Kidney capillary endothelial cell (primary cell): ENCODE measurements at regions not wholly inside any gene's neighbourhood (a gene's known extent, or its start where the extent isn't known, plus 50 kb on each side); places are given as distances from the start of the nearest gene placed in this dataset.
"Not testable (repeated sequence)": the region's sequence is repeated elsewhere in the genome, so short reads cannot be mapped to it uniquely, and the experiment has no call there.

Source experiments
- DNase-seq: peaks from one replicate; pipeline ENCODE4 v3.0.0-alpha.2; 2018; ENCODE audit warnings: low spot score

DNA sequence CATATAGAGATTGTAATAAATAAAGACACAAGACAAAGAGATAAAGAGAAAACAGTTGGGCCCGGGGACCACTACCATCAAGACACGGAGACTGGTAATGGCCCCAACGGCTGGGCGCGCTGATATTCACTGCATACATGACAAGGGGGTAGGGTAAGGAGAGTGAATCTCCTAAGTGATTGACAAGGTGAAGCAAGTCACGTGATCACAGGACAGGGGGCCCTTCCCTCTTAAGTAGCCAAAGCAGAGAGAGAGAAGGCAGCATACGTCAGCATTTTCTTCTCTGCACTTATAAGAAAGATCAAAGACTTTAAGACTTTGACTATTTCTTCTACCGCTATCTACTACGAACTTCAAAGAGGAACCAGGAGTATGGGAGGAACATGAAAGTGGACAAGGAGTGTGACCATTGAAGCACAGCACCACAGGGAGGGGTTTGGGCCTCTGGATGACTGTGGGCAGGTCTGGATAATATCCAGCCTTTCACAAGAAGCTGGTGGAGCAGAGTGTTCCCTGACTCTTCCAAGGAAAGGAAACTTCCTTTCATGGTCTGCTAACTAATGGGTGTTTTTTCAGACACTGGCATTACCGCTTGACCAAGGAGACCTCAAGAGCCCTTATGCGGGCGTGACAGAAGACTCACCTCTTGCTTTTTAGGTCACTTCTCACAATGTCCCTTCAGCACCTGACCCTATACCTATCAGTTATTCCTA lies 75.6 kb downstream of the MRPL39 start:
- DNase-seq = not testable (repeated sequence)

DNA sequence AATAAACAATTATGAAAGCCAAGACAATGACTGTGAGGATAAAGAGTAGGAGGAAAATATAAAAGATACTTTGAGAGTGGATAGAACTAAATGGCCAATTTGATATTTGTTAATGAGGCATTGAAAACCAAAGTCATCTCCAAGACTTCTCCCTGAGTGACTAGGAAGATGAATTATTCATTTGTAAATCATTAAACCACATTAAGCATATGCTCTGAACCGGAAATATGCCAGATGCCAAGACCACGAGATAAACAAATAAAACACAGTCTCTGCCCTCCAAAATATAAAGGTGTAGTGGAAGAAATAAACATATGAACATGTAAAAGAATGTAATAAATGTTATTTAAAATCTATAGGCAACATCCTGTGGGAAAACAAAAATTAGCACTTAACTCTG lies 78.8 kb downstream of the MRPL39 start:
- DNase-seq = no peak

DNA sequence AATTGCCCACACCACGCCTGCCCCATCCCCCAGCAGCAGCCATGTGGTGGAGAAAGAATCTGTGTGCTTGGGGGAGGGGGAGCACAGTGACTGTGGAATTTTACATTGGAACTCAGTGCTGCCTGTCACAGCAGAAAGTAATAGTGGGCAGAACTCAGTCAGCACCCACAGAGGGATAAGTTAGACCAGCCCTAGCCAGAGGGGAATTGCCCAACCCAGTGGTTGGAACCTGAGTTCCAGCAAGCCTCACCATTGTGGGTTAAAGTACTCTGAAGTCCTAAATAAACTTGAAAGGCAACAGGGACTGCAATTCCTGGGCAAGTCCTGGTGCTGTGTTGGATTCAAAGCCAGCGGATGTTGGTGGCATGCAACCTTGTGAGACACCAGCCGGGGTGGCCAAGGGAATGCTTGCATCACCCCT lies 88.8 kb downstream of the MRPL39 start:
- DNase-seq = no peak

DNA sequence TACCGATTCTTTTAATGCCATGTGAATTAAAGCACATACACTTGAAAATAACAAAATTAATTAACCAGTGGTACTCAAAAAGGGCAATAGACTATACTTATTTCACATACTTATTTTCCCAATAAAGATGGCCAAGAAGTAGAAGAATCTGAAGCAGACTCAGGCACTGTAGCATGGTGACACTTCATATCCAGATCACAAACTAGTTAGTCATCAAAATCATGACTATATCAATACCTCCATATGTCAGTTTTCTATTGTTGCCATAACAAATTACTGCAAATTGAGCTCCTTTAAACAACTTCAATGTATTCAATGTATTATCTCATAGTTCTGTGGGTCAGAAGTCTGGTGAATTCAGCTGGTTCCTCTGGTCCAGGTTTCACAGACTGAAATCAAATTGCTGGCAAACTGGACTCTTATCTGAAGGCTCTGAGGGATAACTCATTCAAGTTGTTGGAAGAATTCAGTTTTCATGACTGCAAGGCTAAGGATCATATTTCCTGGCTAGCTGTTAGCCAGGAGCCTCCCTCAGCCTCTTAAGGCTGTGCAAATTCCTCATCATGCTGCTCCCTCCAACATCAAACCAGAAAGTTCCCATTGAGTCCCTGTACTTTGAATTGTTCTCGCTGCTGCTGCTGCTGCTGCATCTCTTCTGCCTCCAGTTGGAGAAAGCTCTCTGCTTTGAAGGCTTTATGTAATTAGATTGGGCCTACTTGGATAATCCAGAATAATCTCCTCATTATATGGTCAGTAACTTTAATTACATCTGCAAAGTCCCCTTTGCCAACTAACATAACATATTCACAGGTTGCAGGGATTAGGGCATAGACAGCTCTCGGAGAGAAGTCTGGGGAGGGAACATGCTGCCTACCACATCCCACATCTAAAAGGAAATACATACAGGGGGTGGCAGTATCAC lies 91.5 kb downstream of the MRPL39 start:
- DNase-seq = no peak

DNA sequence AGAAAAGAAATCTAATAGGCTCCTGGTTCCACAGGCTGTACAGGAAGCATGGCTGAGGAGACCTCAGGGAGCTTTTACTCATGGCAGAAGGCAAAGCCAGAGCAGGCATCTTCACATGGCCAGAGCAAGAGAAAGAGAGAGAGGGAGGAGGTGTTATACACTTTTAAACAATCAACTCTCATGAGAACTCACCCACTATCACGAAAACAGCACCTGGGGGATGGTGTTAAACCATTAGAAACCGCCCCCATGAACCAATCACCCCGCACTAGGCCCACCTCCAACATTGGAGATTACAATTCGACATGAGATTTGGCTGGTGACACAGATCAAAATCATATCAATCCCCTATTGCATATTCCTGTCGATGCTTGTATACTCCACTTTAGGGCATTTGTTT lies 93.5 kb downstream of the MRPL39 start:
- no peak for DNase-seq

DNA sequence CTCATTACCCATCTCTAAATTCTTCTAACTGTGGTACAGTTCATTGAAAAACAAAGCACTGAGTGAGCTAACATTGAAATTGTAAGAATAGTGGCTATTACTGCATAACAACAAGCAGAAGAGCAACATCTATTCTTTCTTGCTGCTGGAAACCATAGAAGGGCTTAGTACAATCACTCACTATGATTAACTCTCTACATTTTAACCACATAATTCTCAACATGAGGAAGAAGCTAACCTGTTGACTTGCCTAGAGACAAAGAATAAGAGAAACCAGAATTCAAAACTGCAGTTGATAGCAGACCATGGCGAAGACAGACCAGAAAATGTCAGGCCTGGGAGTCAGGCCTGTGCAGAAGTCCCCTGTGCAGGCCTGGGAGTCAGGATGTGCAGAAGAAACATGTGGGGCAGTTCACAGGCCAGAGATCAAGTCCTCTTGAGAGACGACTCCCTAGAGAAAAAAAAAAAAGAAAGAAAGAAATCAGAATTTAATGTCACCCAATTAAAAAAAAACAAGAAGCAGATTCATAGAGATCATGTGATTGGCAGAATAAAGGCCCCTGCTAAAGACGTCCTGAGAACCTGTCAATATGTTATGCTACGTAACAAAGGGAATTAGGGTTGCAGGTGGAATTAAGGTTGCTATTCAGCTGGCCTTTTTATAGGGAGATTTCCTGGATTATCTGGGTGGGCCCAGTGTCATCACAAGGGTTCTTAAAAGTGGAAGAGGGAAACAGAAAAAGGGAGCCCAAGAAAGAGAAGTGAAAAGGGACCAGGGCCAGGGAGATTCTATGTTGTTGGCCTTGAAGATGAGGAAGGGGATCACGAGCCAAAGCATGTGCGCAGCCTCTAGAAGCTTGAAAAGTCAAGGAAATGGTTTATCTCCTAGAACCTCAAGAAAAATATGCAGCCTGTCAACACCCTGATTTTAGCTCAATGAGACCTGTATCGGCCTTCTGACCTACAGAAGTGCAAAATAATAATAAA lies 94.9 kb downstream of the MRPL39 start:
- no peak for DNase-seq

DNA sequence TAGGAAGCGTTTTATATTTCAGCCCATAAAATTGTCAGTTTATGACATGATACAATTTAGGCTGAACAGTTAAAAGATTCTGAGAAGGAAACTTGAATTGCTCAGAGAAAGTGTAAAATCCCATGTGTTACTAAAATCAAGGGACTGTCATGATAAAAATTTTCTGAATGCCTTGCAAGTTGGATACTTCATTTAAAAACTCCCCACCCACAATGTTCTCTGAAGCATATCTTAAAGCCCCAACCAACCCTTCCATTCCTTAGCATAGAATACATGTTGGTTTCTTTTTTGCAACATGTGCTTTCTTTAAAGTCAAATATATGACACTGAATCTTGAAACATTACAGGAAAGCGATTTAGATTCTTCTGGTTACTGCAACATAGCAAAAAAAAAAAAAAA lies 97.4 kb downstream of the MRPL39 start:
- DNase-seq = no peak

DNA sequence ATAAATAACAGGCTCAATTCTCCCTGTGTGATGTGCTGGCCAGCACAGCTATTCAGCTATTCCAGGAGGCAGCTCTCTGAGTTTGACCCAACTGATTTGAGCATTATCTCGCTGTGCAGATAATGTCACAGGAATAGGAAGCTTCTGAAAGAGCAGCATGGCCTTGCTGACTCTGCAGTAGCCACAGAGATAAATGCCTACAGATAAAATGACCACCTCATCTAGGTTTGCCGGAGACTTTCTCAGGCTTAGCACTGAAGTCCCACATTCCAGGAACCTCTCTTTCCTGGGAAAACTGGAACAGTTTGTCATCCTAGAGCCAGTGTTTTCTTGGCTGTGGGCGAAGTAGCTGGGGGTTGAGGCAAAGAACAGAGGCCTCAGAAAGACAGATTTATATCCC lies 98.9 kb downstream of the MRPL39 start:
- no peak for DNase-seq

DNA sequence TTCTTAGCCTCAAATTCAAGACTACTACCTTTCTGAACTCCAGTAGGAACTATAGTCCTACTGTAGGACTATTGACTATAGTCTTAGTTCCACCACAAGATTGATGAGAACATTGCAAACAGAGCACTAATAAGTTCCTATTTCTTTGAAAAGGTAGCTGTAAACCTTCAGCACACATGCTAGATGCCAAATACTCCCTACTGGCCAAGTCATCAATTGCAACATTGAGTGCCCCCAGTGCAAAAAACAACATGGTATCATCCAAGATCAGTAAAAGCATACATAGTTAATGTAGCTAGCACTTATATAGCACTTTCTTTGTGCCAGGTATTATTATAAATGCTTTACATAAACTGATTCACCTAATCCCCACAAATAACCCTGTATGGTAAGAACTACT lies 99.8 kb downstream of the MRPL39 start:
- DNase-seq = no peak

DNA sequence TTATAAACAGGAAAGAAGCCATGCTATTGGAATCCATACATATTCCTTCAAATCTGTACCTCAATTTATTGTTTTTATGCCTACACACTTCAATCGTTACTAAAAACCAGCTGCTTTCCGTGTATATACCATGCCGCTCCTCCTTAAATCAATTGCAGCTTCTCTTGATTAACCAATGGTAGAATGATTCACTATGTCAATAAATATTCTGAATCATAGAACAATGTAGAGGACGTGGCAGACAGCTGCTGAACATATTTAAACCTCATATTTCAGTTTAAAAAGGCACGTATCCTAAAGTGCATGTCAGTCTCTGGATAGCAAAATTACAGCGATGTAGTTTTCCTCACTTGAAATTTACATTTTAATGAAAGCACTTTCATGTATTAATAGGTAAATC lies 100.4 kb downstream of the MRPL39 start:
- no peak for DNase-seq

DNA sequence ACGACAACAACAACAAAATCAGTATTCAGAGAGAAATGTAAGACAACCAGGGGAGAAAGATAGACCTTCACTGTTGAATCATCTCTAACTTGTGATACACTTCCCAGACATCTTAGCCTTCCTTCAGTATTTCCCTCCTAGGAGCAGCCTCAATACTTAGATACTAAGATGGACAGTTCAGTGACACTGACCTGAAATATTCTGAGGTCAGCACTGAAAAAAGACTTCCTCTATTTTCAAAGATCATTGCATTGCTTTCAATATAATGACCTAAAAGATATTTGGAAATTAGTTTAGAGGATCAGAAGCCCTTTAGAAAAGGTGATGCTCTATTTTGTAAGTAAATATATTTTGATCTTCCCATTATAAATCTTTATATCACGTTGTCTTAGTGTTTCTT lies 101.0 kb downstream of the MRPL39 start:
- no peak for DNase-seq

DNA sequence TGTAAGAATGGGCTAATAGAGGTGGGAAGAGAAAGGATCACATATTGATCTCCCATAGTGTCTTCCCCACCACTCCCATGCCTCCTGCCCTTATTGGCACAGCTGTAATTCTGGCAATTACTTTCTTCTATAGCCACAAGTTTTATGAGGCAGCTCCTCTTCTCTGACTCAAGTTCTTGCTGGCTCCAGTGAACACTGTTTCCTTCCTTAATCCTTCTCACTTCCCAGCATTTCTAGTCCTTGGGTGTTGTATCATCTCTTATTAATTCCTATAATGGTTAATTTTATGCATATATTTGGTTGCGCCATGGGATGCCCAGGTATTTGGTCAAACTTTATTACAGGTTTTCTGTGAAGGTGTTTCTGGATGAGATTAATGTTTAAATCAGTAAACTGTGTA lies 103.3 kb downstream of the MRPL39 start:
- no peak for DNase-seq

DNA sequence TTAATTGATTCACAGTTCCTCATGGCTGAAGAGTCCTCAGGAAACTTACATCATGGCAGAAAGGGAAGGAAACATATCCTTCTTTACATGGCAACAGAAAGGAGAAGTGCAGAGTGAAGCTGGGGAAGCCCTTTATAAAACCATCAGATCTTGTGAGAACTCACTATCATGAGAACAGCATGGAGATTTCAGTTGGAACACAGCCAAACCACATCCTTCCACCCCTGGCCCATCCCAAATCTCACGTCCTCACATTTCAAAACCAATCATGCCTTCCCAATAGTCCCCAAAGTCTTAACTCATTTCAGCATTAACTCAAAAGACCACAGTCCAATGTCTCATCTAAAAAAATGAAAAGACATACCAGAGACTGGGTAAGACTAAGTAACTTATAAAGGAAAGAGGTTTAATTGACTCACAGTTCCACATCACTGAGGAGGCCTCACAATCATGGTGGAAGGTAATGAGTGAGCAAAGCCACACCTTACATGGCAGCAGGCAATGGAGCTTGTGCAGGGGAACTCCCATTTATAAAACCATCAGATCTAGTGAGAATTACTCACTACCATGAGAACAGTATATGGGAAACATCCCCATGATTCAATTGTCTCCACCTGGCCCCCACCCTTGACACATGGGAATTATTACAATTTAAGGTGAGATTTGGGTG lies 105.2 kb downstream of the MRPL39 start:
- DNase-seq = no peak

DNA sequence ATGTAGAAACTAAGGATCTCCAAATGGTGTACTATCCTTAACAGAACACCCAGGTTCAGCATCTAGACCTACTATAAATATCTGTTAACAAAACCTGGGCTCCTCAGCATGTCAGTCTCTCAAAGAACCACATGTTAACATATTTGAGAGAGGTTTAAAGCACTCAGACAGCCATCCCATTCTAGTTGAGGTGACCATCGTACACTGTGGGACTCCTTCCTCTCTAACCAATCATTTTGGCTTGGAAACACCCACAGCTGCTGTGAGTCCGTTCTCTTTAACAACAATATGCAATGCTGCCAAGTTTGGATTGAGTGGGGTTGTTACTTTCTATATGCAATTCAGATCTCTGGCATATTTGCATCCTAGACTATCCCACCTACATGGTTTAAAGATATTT lies 105.8 kb downstream of the MRPL39 start:
- no peak for DNase-seq

DNA sequence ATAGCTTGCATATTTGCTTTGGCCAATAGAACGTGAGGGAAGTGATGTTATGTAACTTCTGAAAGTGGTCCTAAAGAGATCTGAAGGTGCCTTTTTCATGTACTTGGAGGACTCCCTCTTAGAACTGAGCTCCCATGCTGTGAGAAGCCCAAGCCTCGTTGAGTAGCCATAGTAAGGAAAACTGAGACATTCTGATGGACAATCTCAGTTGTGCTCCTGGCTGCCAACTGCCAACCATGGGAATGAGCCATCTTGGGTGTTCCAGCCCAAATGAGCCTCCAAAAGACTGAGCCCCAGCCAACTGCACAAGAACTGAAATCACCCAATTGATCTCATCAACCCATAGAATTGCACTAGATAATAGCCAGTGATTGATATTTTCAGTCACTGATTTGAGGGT lies 106.7 kb downstream of the MRPL39 start:
- no peak for DNase-seq

DNA sequence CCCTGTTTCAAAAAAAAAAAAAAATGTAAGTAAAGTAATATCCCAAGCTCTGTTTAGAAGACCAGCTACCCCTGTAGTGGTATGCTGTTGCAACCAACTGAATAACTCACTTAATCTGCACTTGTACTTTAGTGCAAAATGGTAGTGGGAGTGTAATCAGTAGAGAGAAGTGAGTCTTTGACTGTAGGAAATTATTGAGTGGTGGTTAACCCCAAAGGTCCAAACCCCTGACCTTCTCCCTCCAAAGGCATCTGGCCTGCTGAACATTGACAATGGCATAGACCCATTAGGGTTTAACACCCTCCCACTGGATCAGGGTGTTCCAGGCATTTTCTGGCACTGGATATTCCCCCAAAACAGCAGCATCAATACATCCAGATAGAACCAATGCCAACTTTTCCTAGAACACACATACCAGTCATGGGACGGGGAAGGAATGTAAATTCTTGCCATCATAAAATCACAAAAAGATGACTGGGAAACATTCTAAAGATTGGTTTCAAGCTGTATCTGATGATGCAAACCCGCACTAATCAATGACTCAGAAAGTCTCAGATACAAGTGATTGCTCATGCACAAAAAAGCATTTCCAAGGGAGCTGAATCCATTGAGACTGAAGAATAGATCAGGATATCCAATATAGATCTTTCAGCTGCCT lies 110.3 kb downstream of the MRPL39 start:
- no peak for DNase-seq

DNA sequence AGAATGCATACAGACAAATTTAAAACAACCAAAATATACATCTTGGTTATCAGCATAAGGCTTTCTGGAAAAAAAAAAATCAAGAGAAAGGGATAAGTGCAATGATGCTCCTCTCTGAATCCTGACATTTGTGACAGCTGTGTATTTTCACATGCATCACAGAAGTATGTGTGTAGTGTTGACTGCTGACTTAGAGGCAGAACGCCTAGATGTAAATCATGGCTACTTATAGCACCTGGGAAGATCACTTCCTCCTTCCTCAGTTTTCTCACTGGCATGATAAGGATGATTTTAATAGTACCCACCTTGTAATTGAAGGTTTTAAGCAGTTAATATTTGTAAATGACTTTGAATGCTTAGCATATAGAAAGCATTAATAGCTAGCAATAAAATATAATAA lies 112.5 kb downstream of the MRPL39 start:
- no peak for DNase-seq

DNA sequence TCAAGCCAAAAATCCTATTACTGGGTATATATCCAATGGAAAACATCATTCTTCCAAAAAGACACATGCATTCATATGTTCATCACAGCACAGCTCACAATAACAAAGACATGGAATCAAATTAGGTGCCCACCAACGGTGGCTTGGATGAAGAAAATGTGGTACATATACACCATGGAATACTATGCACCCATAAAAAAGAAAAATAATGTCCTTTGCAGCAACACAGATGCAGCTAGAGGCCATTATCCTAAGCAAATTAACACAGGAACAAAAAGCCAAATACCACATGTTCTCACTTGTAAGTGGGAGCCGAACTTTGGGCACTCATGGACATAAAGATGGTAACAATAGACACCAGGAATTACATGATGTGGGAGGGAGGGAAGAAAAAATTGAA lies 113.6 kb downstream of the MRPL39 start:
- no peak for DNase-seq

DNA sequence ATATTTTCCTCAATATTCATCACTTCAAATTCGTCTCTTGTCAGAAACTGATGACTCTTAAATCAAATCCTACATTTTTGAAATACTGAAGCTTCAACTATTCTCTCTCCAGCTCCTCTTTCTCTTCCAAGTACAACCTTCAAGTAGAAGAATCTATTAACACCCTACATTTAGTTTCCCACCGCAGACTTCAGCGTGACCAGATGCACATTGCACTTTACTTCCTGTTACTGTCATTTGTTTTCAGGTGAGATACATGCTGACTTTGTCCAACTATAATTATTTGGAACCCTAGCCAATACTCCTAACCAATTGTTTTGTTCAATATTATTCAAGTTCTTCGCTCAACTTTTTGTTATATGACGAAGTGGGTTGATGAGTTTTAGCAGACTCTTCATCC lies 116.0 kb downstream of the MRPL39 start:
- DNase-seq = no peak

DNA sequence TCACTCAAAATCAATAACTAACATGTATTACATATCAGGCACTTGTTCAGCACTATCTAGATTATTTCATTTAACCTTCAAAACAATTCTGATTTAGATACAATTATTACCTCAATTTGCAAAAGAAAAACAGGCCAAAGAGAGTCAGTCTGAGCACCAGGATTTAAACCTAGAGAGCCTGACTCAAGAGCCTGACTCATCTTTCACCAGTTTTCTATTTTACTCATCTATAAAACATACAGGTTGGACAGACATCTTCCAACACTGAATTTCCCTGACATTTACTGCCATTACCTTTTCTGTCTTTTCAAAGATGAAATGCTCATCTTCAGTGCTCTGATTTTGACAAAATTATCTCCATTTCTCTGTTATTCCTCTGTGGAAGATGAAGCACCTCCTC lies 116.5 kb downstream of the MRPL39 start:
- no peak for DNase-seq

DNA sequence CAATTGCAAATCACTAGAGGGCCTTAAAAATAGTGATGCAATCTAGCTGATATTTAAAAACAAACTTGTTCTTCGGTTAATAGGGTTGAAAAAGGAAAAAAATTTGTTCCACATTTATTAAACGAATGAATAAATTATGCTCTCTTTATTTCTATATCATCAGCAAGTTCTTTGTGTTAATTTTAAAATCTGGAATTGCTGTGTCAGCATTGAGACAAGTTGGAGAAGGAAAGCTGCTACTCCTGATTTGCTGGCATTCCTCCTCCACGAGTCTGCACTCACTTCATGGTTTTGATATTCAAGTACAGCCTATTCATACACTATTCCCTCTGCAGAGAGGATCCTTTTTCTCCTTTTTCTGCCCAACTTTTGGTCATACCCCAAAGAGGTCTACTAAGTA lies 117.6 kb downstream of the MRPL39 start:
- DNase-seq = no peak
